Karpas-422 (cell line): ENCODE measurements at regions not wholly inside any gene's neighbourhood (a gene's known extent, or its start where the extent isn't known, plus 50 kb on each side); places are given as distances from the start of the nearest gene placed in this dataset.

Experiments used
- DNase-seq: peaks from one replicate; pipeline ENCODE4 v3.0.0-alpha.2; 2015
- H2AFZ ChIP-seq: fragments of 200-600 bp; sonication (generic); 2 replicates; pipeline ENCODE4 v1.6.1; 2014; ENCODE audit warnings: antibody characterized with exemption, low read length, mixed read lengths
- H3K27ac ChIP-seq: fragments of 200-600 bp; sonication (generic); 2 replicates; pipeline ENCODE4 v1.5.1; 2014; ENCODE audit warnings: mild to moderate bottlenecking, low read length, moderate library complexity
- H3K27me3 ChIP-seq: fragments of 200-600 bp; sonication (generic); 2 replicates; pipeline ENCODE4 v1.6.1; 2014; ENCODE audit warnings: low read length, mixed read lengths
- H3K36me3 ChIP-seq: fragments of 200-600 bp; sonication (generic); 2 replicates; pipeline ENCODE4 v1.6.1; 2014; ENCODE audit warnings: low read length, mixed read lengths; ENCODE audit not compliant: insufficient read depth
- H3K4me1 ChIP-seq: fragments of 200-600 bp; sonication (generic); 2 replicates; pipeline ENCODE4 v1.6.1; 2014; ENCODE audit warnings: mild to moderate bottlenecking, low read length, mixed read lengths
- H3K4me2 ChIP-seq: fragments of 200-600 bp; sonication (generic); 2 replicates; pipeline ENCODE4 v1.6.1; 2014; ENCODE audit warnings: low read length, low read depth, mild to moderate bottlenecking; ENCODE audit not compliant: poor library complexity, severe bottlenecking
- H3K4me3 ChIP-seq: fragments of 200-600 bp; sonication (generic); 2 replicates; pipeline ENCODE4 v1.5.1; 2014; ENCODE audit warnings: mild to moderate bottlenecking, antibody characterized with exemption, low read length, mixed read lengths
- H3K79me2 ChIP-seq: fragments of 200-600 bp; sonication (generic); 2 replicates; pipeline ENCODE4 v1.6.1; 2014; ENCODE audit warnings: mild to moderate bottlenecking, low read length, mixed read lengths
- H3K9ac ChIP-seq: fragments of 200-600 bp; sonication (generic); 2 replicates; pipeline ENCODE4 v1.6.0; 2014; ENCODE audit warnings: low read length
- H3K9me2 ChIP-seq: fragments of 200-600 bp; sonication (generic), shearing (Covaris generic); replicated peaks from 2 replicates; pipeline ENCODE4 v1.6.0; 2014; ENCODE audit warnings: mild to moderate bottlenecking, low read length, moderate library complexity; ENCODE audit not compliant: insufficient read depth
- H3K9me3 ChIP-seq: fragments of 300-700, 200-600 bp; sonication (generic); 2 replicates; pipeline ENCODE4 v1.6.1; 2014; ENCODE audit warnings: low read length, mixed read lengths
- H4K20me1 ChIP-seq: fragments of 200-600 bp; sonication (generic); 2 replicates; pipeline ENCODE4 v1.6.1; 2014; ENCODE audit warnings: mild to moderate bottlenecking, antibody characterized with exemption, low read length, low read depth; ENCODE audit not compliant: insufficient read depth

DNA sequence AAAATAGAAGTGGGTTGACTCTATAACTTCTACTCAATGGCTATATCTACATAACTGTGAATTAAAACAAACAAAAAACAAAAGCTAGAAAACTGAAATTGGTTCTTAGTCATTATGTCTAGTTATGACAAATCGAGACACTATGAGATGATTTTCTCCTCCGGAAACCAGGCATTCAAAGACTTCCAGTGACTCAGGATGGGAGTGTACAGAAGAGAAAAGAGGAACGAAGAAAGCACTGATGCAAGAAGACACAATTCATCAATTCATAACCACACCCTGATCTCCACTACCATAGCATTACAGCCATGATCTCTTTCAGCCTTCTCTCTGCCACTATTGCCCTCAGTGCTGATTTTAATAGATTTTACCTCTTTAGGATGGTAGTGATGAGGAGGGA lies 253.6 kb downstream of the CBLL2 start:
- H3K27me3 ChIP-seq: no peaks in the 10 kb centered on the region
- no peak overlapping the region for H3K4me2 ChIP-seq
- no peak overlapping the region for H3K27ac ChIP-seq
- no peak overlapping the region for H3K9ac ChIP-seq
- DNase-seq: no peak
- H4K20me1 ChIP-seq: no peaks in the 10 kb centered on the region
- H3K4me1 ChIP-seq: no peaks in the 10 kb centered on the region
- H3K9me2 ChIP-seq: no peaks in the 10 kb centered on the region
- no peaks in the 10 kb centered on the region for H3K79me2 ChIP-seq
- H2AFZ ChIP-seq: no peak overlapping the region
- H3K9me3 ChIP-seq: no peaks in the 10 kb centered on the region
- no peaks in the 10 kb centered on the region for H3K36me3 ChIP-seq
- no peak overlapping the region for H3K4me3 ChIP-seq

DNA sequence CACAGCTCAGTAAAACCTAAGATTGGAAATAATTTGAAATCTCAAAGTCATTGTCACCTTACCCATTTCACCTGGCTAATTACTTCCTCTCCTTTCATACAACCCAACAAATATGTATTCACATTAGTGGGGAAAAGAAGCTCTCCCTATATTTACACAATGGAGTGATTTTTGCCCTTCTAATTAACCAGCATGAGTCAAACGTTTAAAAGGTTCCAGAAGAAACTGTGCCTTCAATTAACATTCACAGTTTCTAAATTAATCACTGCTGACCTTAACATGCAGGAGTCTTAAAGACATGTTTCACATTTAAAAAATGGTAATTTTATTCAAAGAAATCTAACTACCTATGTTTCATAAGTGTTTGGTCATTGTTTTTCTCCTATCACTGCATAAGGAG lies 254.6 kb downstream of the CBLL2 start:
- Histone ChIP-seq H4K20me1 (no peaks in the 10 kb centered on the region), H2AFZ (no peak overlapping the region), H3K4me2 (no peak overlapping the region), H3K27me3 (no peaks in the 10 kb centered on the region), H3K36me3 (no peaks in the 10 kb centered on the region), H3K9ac (no peak overlapping the region), H3K4me1 (no peaks in the 10 kb centered on the region), H3K79me2 (no peaks in the 10 kb centered on the region), H3K27ac (no peak overlapping the region), H3K4me3 (no peak overlapping the region), H3K9me3 (no peaks in the 10 kb centered on the region), H3K9me2 (no peaks in the 10 kb centered on the region)
- no peak for DNase-seq

DNA sequence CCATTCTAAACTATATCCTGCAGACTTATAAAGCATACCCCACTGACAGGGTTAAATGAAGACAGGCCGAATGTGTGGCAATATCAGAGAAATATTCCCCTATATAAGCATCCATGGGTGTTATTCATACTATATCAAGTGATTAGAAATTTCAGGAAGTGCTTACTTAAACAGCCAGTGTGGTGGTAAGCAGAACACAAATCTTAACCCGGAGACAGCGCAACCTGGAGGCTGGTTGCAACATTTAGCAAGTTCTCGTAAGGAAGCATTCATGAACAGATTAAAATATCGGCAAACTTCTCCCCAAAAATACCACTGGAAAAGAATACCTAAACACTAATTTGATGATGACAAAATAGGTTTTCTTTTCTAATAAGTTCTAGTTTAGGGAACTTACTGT lies 261.2 kb downstream of the CBLL2 start:
- Histone ChIP-seq H2AFZ (no peak overlapping the region), H3K9ac (no peak overlapping the region), H3K4me3 (no peak overlapping the region), H3K9me3 (no peaks in the 10 kb centered on the region), H3K4me2 (no peak overlapping the region), H3K36me3 (no peaks in the 10 kb centered on the region), H4K20me1 (no peaks in the 10 kb centered on the region), H3K4me1 (no peaks in the 10 kb centered on the region), H3K9me2 (no peaks in the 10 kb centered on the region), H3K27ac (no peak overlapping the region), H3K27me3 (no peaks in the 10 kb centered on the region), H3K79me2 (no peaks in the 10 kb centered on the region)
- DNase-seq: peak; percentile 49

DNA sequence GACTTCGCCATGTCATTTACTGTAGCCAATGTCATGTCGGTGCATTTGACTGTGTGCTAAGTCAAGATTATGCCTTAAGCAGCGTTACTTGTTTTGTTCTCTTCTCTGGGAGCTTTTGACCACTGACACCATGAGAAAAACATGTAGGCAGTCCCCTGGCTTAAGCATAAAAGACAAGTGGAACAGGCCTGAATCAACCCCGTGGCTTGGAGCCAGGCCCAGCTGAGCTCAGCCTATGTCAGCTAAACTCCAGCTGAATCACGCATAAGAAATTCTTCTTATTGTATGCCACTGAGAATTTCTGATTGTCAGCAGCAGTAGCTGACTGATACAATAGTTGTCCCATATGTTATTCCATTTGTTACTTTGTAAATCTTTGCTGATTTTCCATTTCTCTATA lies 261.9 kb downstream of the CBLL2 start:
- H2AFZ ChIP-seq: no peak overlapping the region
- no peaks in the 10 kb centered on the region for H3K9me2 ChIP-seq
- H3K4me1 ChIP-seq: no peaks in the 10 kb centered on the region
- DNase-seq: no peak
- H3K79me2 ChIP-seq: no peaks in the 10 kb centered on the region
- no peak overlapping the region for H3K4me3 ChIP-seq
- no peaks in the 10 kb centered on the region for H4K20me1 ChIP-seq
- no peak overlapping the region for H3K9ac ChIP-seq
- H3K9me3 ChIP-seq: no peaks in the 10 kb centered on the region
- no peaks in the 10 kb centered on the region for H3K36me3 ChIP-seq
- H3K27me3 ChIP-seq: no peaks in the 10 kb centered on the region
- no peak overlapping the region for H3K4me2 ChIP-seq
- H3K27ac ChIP-seq: no peak overlapping the region

DNA sequence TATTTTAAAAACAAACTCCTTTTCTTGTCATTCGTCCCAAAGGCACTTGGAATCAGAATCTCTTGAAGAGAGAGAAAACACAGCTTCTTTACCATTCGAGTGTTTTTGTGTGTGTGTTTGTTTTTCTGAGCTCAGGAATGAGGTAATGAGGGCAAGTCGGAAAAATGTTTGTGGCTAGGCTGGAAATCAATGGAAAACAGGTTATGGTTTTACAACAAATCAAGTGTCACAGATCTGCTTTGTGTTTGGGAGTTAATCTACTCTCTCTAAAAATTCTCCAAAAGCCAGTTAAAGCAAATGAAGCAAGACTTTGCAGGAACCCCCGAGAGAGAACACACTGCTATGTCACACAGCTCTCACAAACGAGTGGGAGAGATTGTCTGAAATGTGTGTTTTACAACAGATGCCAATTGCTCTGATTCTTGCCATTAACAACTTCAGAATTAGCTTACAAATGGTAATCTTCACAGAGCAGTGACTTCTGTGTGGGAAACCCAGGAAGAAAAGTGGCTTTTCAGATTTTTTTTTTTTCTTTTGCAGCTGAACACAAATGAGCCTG lies 264.1 kb downstream of the CBLL2 start:
- DNase-seq: no peak
- H3K27me3 ChIP-seq: no peaks in the 10 kb centered on the region
- no peaks in the 10 kb centered on the region for H3K36me3 ChIP-seq
- H3K9ac ChIP-seq: no peak overlapping the region
- H2AFZ ChIP-seq: no peak overlapping the region
- no peaks in the 10 kb centered on the region for H4K20me1 ChIP-seq
- H3K4me2 ChIP-seq: no peak overlapping the region
- no peak overlapping the region for H3K27ac ChIP-seq
- H3K4me1 ChIP-seq: no peaks in the 10 kb centered on the region
- no peaks in the 10 kb centered on the region for H3K79me2 ChIP-seq
- no peaks in the 10 kb centered on the region for H3K9me2 ChIP-seq
- no peak overlapping the region for H3K4me3 ChIP-seq
- no peaks in the 10 kb centered on the region for H3K9me3 ChIP-seq

DNA sequence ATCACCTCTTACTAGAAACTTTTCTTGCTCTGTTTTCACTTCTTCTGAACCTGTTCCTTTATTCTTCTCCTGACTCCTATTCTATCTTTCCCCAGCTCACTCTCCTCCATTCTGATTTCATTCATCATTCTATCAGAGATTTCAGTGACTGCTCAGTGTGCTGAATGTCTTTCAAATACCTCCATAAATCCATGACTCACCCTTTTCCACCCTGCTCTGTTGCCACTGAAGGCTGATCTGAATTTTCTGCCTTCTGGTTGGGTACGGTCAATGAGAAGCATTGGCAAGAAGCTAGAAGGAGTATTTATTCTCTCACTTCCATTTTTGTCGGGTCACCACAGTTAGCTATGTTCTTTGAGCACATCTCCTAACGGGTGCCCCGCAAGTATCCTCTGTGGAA lies 265.9 kb downstream of the CBLL2 start:
- H4K20me1 ChIP-seq: no peaks in the 10 kb centered on the region
- H2AFZ ChIP-seq: no peak overlapping the region
- no peak overlapping the region for H3K4me3 ChIP-seq
- H3K9ac ChIP-seq: no peak overlapping the region
- no peaks in the 10 kb centered on the region for H3K27me3 ChIP-seq
- DNase-seq: no peak
- H3K9me3 ChIP-seq: no peaks in the 10 kb centered on the region
- H3K4me2 ChIP-seq: no peak overlapping the region
- no peaks in the 10 kb centered on the region for H3K36me3 ChIP-seq
- H3K9me2 ChIP-seq: no peaks in the 10 kb centered on the region
- no peak overlapping the region for H3K27ac ChIP-seq
- H3K4me1 ChIP-seq: no peaks in the 10 kb centered on the region
- H3K79me2 ChIP-seq: no peaks in the 10 kb centered on the region

DNA sequence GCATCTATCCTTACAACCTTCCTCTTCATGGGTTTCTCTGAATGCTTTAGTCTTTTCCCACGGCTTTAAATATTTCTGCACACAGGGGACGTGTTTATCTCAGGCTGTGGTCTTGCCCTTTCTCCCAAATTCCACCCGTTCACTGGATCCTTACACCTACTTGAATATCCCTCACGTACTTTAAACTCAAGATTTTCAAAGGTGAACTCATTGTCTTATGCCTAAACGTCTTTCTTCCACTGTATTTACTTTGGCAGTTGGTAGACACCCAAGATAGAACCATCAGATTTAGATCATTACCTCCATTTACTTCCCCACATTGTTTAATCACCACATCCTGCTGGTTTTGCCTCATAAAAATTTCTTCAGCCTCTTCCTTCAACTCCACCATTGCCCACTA lies 269.2 kb downstream of the CBLL2 start:
- Histone ChIP-seq H3K4me1 (no peaks in the 10 kb centered on the region), H3K27ac (no peak overlapping the region), H3K4me3 (no peak overlapping the region), H3K4me2 (no peak overlapping the region), H3K79me2 (no peaks in the 10 kb centered on the region), H3K27me3 (no peaks in the 10 kb centered on the region), H3K9me3 (no peaks in the 10 kb centered on the region), H4K20me1 (no peaks in the 10 kb centered on the region), H3K9ac (no peak overlapping the region), H3K36me3 (no peaks in the 10 kb centered on the region), H2AFZ (no peak overlapping the region), H3K9me2 (no peaks in the 10 kb centered on the region)
- no peak for DNase-seq

DNA sequence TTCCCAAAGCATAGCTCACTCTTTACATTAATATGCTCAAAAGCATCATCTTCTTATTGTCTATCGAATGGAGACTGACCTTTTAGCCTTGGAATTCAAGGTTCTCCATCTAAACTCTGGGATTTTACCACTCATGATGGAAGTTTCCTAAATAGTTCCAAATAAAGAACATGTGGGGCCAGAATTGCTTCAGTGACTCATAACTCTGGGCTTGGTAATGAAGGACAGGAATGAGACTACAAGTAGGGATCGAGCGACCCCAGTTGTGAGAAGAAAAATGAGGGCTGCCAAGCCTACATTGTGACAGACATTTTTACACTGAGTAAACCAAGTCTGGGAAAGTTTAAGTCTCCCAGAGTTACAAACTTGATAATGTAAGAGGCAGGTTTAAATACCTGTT lies 269.9 kb downstream of the CBLL2 start:
- Histone ChIP-seq H3K27ac (no peak overlapping the region), H3K4me1 (no peaks in the 10 kb centered on the region), H3K36me3 (no peaks in the 10 kb centered on the region), H3K79me2 (no peaks in the 10 kb centered on the region), H3K9ac (no peak overlapping the region), H3K9me2 (no peaks in the 10 kb centered on the region), H3K4me2 (no peak overlapping the region), H3K27me3 (no peaks in the 10 kb centered on the region), H3K4me3 (no peak overlapping the region), H4K20me1 (no peaks in the 10 kb centered on the region), H3K9me3 (no peaks in the 10 kb centered on the region), H2AFZ (no peak overlapping the region)
- no peak for DNase-seq

DNA sequence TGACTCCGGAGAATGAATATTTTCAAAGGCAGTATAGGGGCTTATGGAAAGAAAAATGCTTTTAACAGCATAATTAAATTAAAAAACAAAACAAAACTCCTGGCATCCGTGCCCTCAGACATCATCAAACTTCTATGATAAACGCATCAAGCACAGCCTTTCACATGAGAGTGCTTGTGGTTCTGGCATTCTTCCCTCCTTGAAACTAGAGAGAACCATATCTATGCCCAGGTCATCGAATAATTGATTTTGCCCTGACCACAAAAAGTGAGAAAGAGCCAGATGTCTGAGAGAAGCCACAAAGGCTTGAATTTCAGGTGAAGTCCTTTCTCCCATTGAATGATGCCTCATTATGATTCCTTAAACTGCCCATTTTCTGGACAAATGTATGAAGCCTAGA lies 286.8 kb downstream of the CBLL2 start:
- Histone ChIP-seq H4K20me1 (no peaks in the 10 kb centered on the region), H3K9me2 (no peaks in the 10 kb centered on the region), H3K27me3 (no peaks in the 10 kb centered on the region), H3K27ac (no peak overlapping the region), H3K4me2 (no peak overlapping the region), H3K4me3 (no peak overlapping the region), H3K9me3 (no peaks in the 10 kb centered on the region; the same call in 1 of the 2 replicates), H3K79me2 (no peaks in the 10 kb centered on the region), H3K36me3 (no peaks in the 10 kb centered on the region), H2AFZ (no peak overlapping the region), H3K4me1 (no peaks in the 10 kb centered on the region), H3K9ac (no peak overlapping the region)
- no peak for DNase-seq
